ENCODE measurements at regions not wholly inside any gene's neighbourhood (a gene's known extent, or its start where the extent isn't known, plus 50 kb on each side); places are given as distances from the start of the nearest gene placed in this dataset.

GRCh38 chr2:607172-607571 is 70.0 kb downstream of the TMEM18 start:
- Mint-ChIP-seq H3K27me3 (peaks cover 9 to 12% of the 10 kb centered on the region in 2 donors), H3K4me3 (no peak overlapping the region), H3K9me3 (peaks cover 0 to 4% (median 0%) of the 10 kb centered on the region in 3 donors), H3K36me3 (no peaks in the 10 kb centered on the region), H3K27ac (no peak overlapping the region), H3K4me1 (peaks cover 0 to 9% (median 0%) of the 10 kb centered on the region in 3 donors)
- ATAC-seq (replicated peaks in 1 of 4), result no peak
- Histone ChIP-seq H3K27ac (ENCODE audit: low read length) (no peak overlapping the region), H3K9me3 (no peaks in the 10 kb centered on the region), H3K36me3 (ENCODE audit: control insufficient read depth in 2 of 2, extremely low read depth in 1 of 2, insufficient read depth in 1 of 2, low read length in 1 of 2) (no peaks in the 10 kb centered on the region), H3K4me1 (ENCODE audit: control insufficient read depth in 1 of 2, extremely low read depth in 1 of 2, insufficient read depth in 2 of 2, low read length in 2 of 2) (no peaks in the 10 kb centered on the region), H3K4me3 (ENCODE audit: control insufficient read depth in 1 of 2, extremely low read depth in 1 of 2, low read length in 1 of 2) (no peak overlapping the region), H3K27me3 (replicated peaks in 1 of 2; ENCODE audit: control insufficient read depth in 2 of 2, extremely low read depth in 1 of 2, insufficient read depth in 2 of 2, low read length in 1 of 2) (peaks cover 0 to 21% of the 10 kb centered on the region in 2 experiments)
- 75% methylated on average over 4 of the region's 9 CpGs for WGBS (ENCODE audit: insufficient coverage)
- DNase-seq, result no peak
- POLR2A ChIA-PET, result no interaction called here
- CTCF ChIA-PET, result no interaction called here

GRCh38 chr2:605674-606608 is 71.3 kb downstream of the TMEM18 start:
- no peaks in the 10 kb centered on the region for H3K4me1 ChIP-seq (ENCODE audit: control insufficient read depth in 1 of 2, extremely low read depth in 1 of 2, insufficient read depth in 2 of 2, low read length in 2 of 2)
- peaks cover 0 to 21% of the 10 kb centered on the region in 2 experiments for H3K27me3 ChIP-seq (replicated peaks in 1 of 2; ENCODE audit: control insufficient read depth in 2 of 2, extremely low read depth in 1 of 2, insufficient read depth in 2 of 2, low read length in 1 of 2)
- Mint-ChIP-seq H3K27ac (no peak overlapping the region), H3K9me3 (peaks cover 0 to 4% (median 0%) of the 10 kb centered on the region in 3 donors), H3K4me1 (peaks cover 0 to 9% (median 0%) of the 10 kb centered on the region in 3 donors), H3K27me3 (peaks cover 9% of the 10 kb centered on the region in 2 donors), H3K36me3 (no peaks in the 10 kb centered on the region), H3K4me3 (no peak overlapping the region)
- no peaks in the 10 kb centered on the region for H3K36me3 ChIP-seq (ENCODE audit: control insufficient read depth in 2 of 2, extremely low read depth in 1 of 2, insufficient read depth in 1 of 2, low read length in 1 of 2)
- ChIA-PET CTCF (no interaction called here), POLR2A (no interaction called here)
- no peak overlapping the region for H3K4me3 ChIP-seq (ENCODE audit: control insufficient read depth in 1 of 2, extremely low read depth in 1 of 2, low read length in 1 of 2)
- 88% methylated on average over 20 of the region's 24 CpGs for WGBS (ENCODE audit: insufficient coverage)
- H3K9me3 ChIP-seq, result no peaks in the 10 kb centered on the region
- no peak overlapping the region for H3K27ac ChIP-seq (ENCODE audit: low read length)
- DNase-seq (no peak), ATAC-seq (replicated peaks in 1 of 4) (no peak)

GRCh38 chr2:604854-605524 is 72.2 kb downstream of the TMEM18 start:
- POLR2A ChIA-PET, result no interaction called here
- Histone ChIP-seq H3K27ac (ENCODE audit: low read length) (no peak overlapping the region), H3K27me3 (replicated peaks in 1 of 2; ENCODE audit: control insufficient read depth in 2 of 2, extremely low read depth in 1 of 2, insufficient read depth in 2 of 2, low read length in 1 of 2) (peaks cover 0 to 19% of the 10 kb centered on the region in 2 experiments), H3K4me1 (ENCODE audit: control insufficient read depth in 1 of 2, extremely low read depth in 1 of 2, insufficient read depth in 2 of 2, low read length in 2 of 2) (no peaks in the 10 kb centered on the region), H3K9me3 (no peaks in the 10 kb centered on the region), H3K4me3 (ENCODE audit: control insufficient read depth in 1 of 2, extremely low read depth in 1 of 2, low read length in 1 of 2) (no peak overlapping the region), H3K36me3 (ENCODE audit: control insufficient read depth in 2 of 2, extremely low read depth in 1 of 2, insufficient read depth in 1 of 2, low read length in 1 of 2) (no peaks in the 10 kb centered on the region)
- peaks cover 9% of the 10 kb centered on the region in 2 donors for H3K27me3 Mint-ChIP-seq
- DNase-seq (no peak), ATAC-seq (replicated peaks in 1 of 4) (no peak)
- H3K9me3 Mint-ChIP-seq, result peaks cover 0 to 4% (median 0%) of the 10 kb centered on the region in 3 donors
- no peak overlapping the region for H3K4me3 Mint-ChIP-seq
- no peak overlapping the region for H3K27ac Mint-ChIP-seq
- H3K36me3 Mint-ChIP-seq, result no peaks in the 10 kb centered on the region
- WGBS (ENCODE audit: insufficient coverage), result 92% methylated on average over 1 of the region's 2 CpGs
- CTCF ChIA-PET, result no interaction called here
- H3K4me1 Mint-ChIP-seq, result peaks cover 0 to 9% (median 0%) of the 10 kb centered on the region in 3 donors

- no peaks in the 10 kb centered on the region for H3K36me3 Mint-ChIP-seq
- DNase-seq, result no peak
- POLR2A ChIA-PET, result no interaction called here
Observed at GRCh38 chr2:604385-604784, 72.8 kb downstream of the TMEM18 start.

GRCh38 chr2:603869-604268 is 73.3 kb downstream of the TMEM18 start:
- Mint-ChIP-seq H3K9me3 (peaks cover 0 to 4% (median 0%) of the 10 kb centered on the region in 3 donors), H3K4me3 (no peak overlapping the region), H3K27me3 (peaks cover 7 to 9% of the 10 kb centered on the region in 2 donors), H3K4me1 (peaks cover 0 to 9% (median 0%) of the 10 kb centered on the region in 3 donors), H3K36me3 (no peaks in the 10 kb centered on the region), H3K27ac (peak overlapping the region in 1 of 2 donors; percentile 17)
- ChIA-PET CTCF (no interaction called here), POLR2A (no interaction called here)
- no peaks in the 10 kb centered on the region for H3K36me3 ChIP-seq (ENCODE audit: control insufficient read depth in 2 of 2, extremely low read depth in 1 of 2, insufficient read depth in 1 of 2, low read length in 1 of 2)
- no peak overlapping the region for H3K4me3 ChIP-seq (ENCODE audit: control insufficient read depth in 1 of 2, extremely low read depth in 1 of 2, low read length in 1 of 2)
- H3K27ac ChIP-seq (ENCODE audit: low read length), result no peak overlapping the region
- 80% methylated on average over 7 of the region's 8 CpGs for WGBS (ENCODE audit: insufficient coverage)
- DNase-seq, result no peak
- no peaks in the 10 kb centered on the region for H3K9me3 ChIP-seq
- H3K4me1 ChIP-seq (ENCODE audit: control insufficient read depth in 1 of 2, extremely low read depth in 1 of 2, insufficient read depth in 2 of 2, low read length in 2 of 2), result no peaks in the 10 kb centered on the region
- no peak for ATAC-seq (replicated peaks in 1 of 4)
- peaks cover 0 to 21% of the 10 kb centered on the region in 2 experiments for H3K27me3 ChIP-seq (replicated peaks in 1 of 2; ENCODE audit: control insufficient read depth in 2 of 2, extremely low read depth in 1 of 2, insufficient read depth in 2 of 2, low read length in 1 of 2)

More at GRCh38 chr2:604385-604784, 72.8 kb downstream of the TMEM18 start:
- Mint-ChIP-seq H3K9me3 (peaks cover 0 to 4% (median 0%) of the 10 kb centered on the region in 3 donors), H3K27me3 (peaks cover 7 to 9% of the 10 kb centered on the region in 2 donors), H3K4me3 (no peak overlapping the region), H3K4me1 (peaks cover 0 to 9% (median 0%) of the 10 kb centered on the region in 3 donors), H3K27ac (no peak overlapping the region)
- Histone ChIP-seq H3K4me1 (ENCODE audit: control insufficient read depth in 1 of 2, extremely low read depth in 1 of 2, insufficient read depth in 2 of 2, low read length in 2 of 2) (no peaks in the 10 kb centered on the region), H3K4me3 (ENCODE audit: control insufficient read depth in 1 of 2, extremely low read depth in 1 of 2, low read length in 1 of 2) (no peak overlapping the region), H3K9me3 (no peaks in the 10 kb centered on the region), H3K27ac (ENCODE audit: low read length) (no peak overlapping the region), H3K36me3 (ENCODE audit: control insufficient read depth in 2 of 2, extremely low read depth in 1 of 2, insufficient read depth in 1 of 2, low read length in 1 of 2) (no peaks in the 10 kb centered on the region), H3K27me3 (replicated peaks in 1 of 2; ENCODE audit: control insufficient read depth in 2 of 2, extremely low read depth in 1 of 2, insufficient read depth in 2 of 2, low read length in 1 of 2) (peaks cover 0 to 21% of the 10 kb centered on the region in 2 experiments)
- ATAC-seq (replicated peaks in 1 of 4), result no peak
- 87% methylated on average over 6 of the region's 9 CpGs for WGBS (ENCODE audit: insufficient coverage)
- CTCF ChIA-PET, result no interaction called here

GRCh38 chr2:603427-603826 is 73.8 kb downstream of the TMEM18 start:
- no peaks in the 10 kb centered on the region for H3K36me3 ChIP-seq (ENCODE audit: control insufficient read depth in 2 of 2, extremely low read depth in 1 of 2, insufficient read depth in 1 of 2, low read length in 1 of 2)
- ATAC-seq (replicated peaks in 1 of 4) (no peak), DNase-seq (no peak)
- Mint-ChIP-seq H3K4me3 (no peak overlapping the region), H3K27me3 (peaks cover 7 to 9% of the 10 kb centered on the region in 2 donors), H3K36me3 (no peaks in the 10 kb centered on the region), H3K4me1 (peaks cover 0 to 9% (median 0%) of the 10 kb centered on the region in 3 donors), H3K9me3 (peaks cover 0 to 4% (median 0%) of the 10 kb centered on the region in 3 donors), H3K27ac (peak overlapping the region in 1 of 2 donors; percentile 17)
- no peaks in the 10 kb centered on the region for H3K4me1 ChIP-seq (ENCODE audit: control insufficient read depth in 1 of 2, extremely low read depth in 1 of 2, insufficient read depth in 2 of 2, low read length in 2 of 2)
- ChIA-PET CTCF (no interaction called here), POLR2A (no interaction called here)
- peaks cover 0 to 21% of the 10 kb centered on the region in 2 experiments for H3K27me3 ChIP-seq (replicated peaks in 1 of 2; ENCODE audit: control insufficient read depth in 2 of 2, extremely low read depth in 1 of 2, insufficient read depth in 2 of 2, low read length in 1 of 2)
- H3K27ac ChIP-seq (ENCODE audit: low read length), result no peak overlapping the region
- no peak overlapping the region for H3K4me3 ChIP-seq (ENCODE audit: control insufficient read depth in 1 of 2, extremely low read depth in 1 of 2, low read length in 1 of 2)
- no peaks in the 10 kb centered on the region for H3K9me3 ChIP-seq
- WGBS (ENCODE audit: insufficient coverage), result no CpG with 5 or more reads among the region's 5 CpGs

Data from T-cell (primary cell).